Neural cell (in vitro differentiated cells): ENCODE measurements at regions not wholly inside any gene's neighbourhood (a gene's known extent, or its start where the extent isn't known, plus 50 kb on each side); places are given as distances from the start of the nearest gene placed in this dataset.

Source experiments
- H2AFZ ChIP-seq: fragments of 200-600, 300-800 bp; sonication (generic), shearing (Covaris generic); 2 replicates; pipeline ENCODE4 v1.6.0; 2014; ENCODE audit warnings: low read depth, mild to moderate bottlenecking, antibody characterized with exemption, low read length, moderate library complexity
- H3F3A ChIP-seq: fragments of 200-600 bp; shearing (Covaris generic); 2 replicates; pipeline ENCODE4 v1.6.1; 2016; ENCODE audit warnings: mild to moderate bottlenecking, moderate library complexity, mixed read lengths, antibody characterized with exemption, low read length; ENCODE audit not compliant: insufficient read depth, poor library complexity, severe bottlenecking
- H3K27ac ChIP-seq: fragments of 200-600, 300-800 bp; sonication (generic), shearing (Covaris generic); 2 replicates; pipeline ENCODE4 v1.5.1; 2014; ENCODE audit warnings: mild to moderate bottlenecking, low read length, moderate library complexity
- H3K27me3 ChIP-seq: fragments of 300-800, 200-600 bp; sonication (generic), shearing (Covaris generic); 2 replicates; pipeline ENCODE4 v1.6.0; 2014; ENCODE audit warnings: mild to moderate bottlenecking, low read depth, low read length, moderate library complexity; ENCODE audit not compliant: insufficient read depth
- H3K36me3 ChIP-seq: fragments of 300-800, 200-600 bp; sonication (generic), shearing (Covaris generic); 2 replicates; pipeline ENCODE4 v1.5.1; 2014; ENCODE audit warnings: mild to moderate bottlenecking, antibody characterized with exemption, low read length, moderate library complexity; ENCODE audit not compliant: insufficient read depth
- H3K4me2 ChIP-seq: fragments of 300-800, 200-600 bp; sonication (generic), shearing (Covaris generic); 2 replicates; pipeline ENCODE4 v1.6.0; 2014; ENCODE audit warnings: mild to moderate bottlenecking, low read length
- H3K4me3 ChIP-seq: fragments of 300-800, 200-600 bp; sonication (generic), shearing (Covaris generic); 2 replicates; pipeline ENCODE4 v1.5.1; 2014; ENCODE audit warnings: mild to moderate bottlenecking, low read length, moderate library complexity
- H3K79me2 ChIP-seq: fragments of 200-600 bp; shearing (Covaris generic); replicated peaks from 2 replicates; pipeline ENCODE4 v1.6.0; 2014; ENCODE audit warnings: mild to moderate bottlenecking, low read length, moderate library complexity; ENCODE audit not compliant: insufficient read depth
- H3K9ac ChIP-seq: fragments of 300-800, 200-600 bp; sonication (generic), shearing (Covaris generic); 2 replicates; pipeline ENCODE4 v1.6.1; 2016; ENCODE audit warnings: mild to moderate bottlenecking, low read length, mixed read lengths
- H3K9me2 ChIP-seq: fragments of 200-600 bp; shearing (Covaris generic); 2 replicates; pipeline ENCODE4 v1.6.1; 2016; ENCODE audit warnings: mild to moderate bottlenecking, low read length, mixed read lengths; ENCODE audit not compliant: insufficient read depth
- H3K9me3 ChIP-seq: fragments of 200-600, 300-800 bp; sonication (generic), shearing (Covaris generic); 2 replicates; pipeline ENCODE4 v1.6.1; 2016; ENCODE audit warnings: mild to moderate bottlenecking, mixed run types, low read length, moderate library complexity, mixed read lengths
- H4K20me1 ChIP-seq: fragments of 200-600 bp; shearing (Covaris generic); 2 replicates; pipeline ENCODE4 v1.6.1; 2016; ENCODE audit warnings: mild to moderate bottlenecking, mixed run types; ENCODE audit not compliant: insufficient read depth
- CTCF ChIP-seq: fragments of 450-650 bp; IDR thresholded peaks from 2 replicates; pipeline ENCODE4 v1.5.1; 2014; ENCODE audit warnings: antibody characterized with exemption, mild to moderate bottlenecking, moderate library complexity; ENCODE audit not compliant: poor library complexity, severe bottlenecking
- EP300 ChIP-seq: fragments of 450-650 bp; conservative IDR thresholded peaks from 2 replicates; pipeline ENCODE4 v1.6.1; 2014; ENCODE audit warnings: antibody characterized with exemption, mild to moderate bottlenecking, moderate library complexity; ENCODE audit not compliant: poor library complexity, severe bottlenecking
- EZH2 ChIP-seq: fragments of 200-600, 300-800 bp; shearing (Covaris generic), sonication (generic); IDR thresholded peaks from 2 replicates; pipeline ENCODE4 v1.6.1; 2014; ENCODE audit warnings: antibody characterized with exemption, low read length, borderline replicate concordance, mild to moderate bottlenecking; ENCODE audit not compliant: insufficient read depth, poor library complexity, severe bottlenecking
- MXI1 ChIP-seq: fragments of 450-650 bp; conservative IDR thresholded peaks from 2 replicates; pipeline ENCODE4 v1.6.1; 2014; ENCODE audit warnings: antibody characterized with exemption, mild to moderate bottlenecking; ENCODE audit not compliant: poor library complexity, severe bottlenecking
- POLR2AphosphoS5 ChIP-seq: IDR thresholded peaks from 2 replicates; pipeline ENCODE4 v1.6.1; 2012
- RAD21 ChIP-seq: fragments of 450-650 bp; conservative IDR thresholded peaks from 2 replicates; pipeline ENCODE4 v1.6.1; 2014; ENCODE audit warnings: antibody characterized with exemption, mild to moderate bottlenecking, moderate library complexity
- REST ChIP-seq: IDR thresholded peaks from 2 replicates; pipeline ENCODE4 v1.6.1; 2012; ENCODE audit warnings: borderline replicate concordance
- SMC3 ChIP-seq: fragments of 450-650 bp; conservative IDR thresholded peaks from 2 replicates; pipeline ENCODE4 v1.6.1; 2014; ENCODE audit warnings: antibody characterized with exemption, mild to moderate bottlenecking, moderate library complexity; ENCODE audit not compliant: poor library complexity
- TAF1 ChIP-seq: IDR thresholded peaks from 2 replicates; pipeline ENCODE4 v1.6.1; 2012; ENCODE audit warnings: low read depth

GRCh38 chr4:14138106-14138505 is 510.6 kb upstream of the BOD1L1 start:
- no peaks in the 10 kb centered on the region for H4K20me1 ChIP-seq
- no peak overlapping the region for H2AFZ ChIP-seq
- no peaks in the 10 kb centered on the region for H3F3A ChIP-seq
- no peaks in the 10 kb centered on the region for H3K27me3 ChIP-seq
- H3K4me3 ChIP-seq = no peak overlapping the region
- TF ChIP-seq MXI1 (no peak), EP300 (no peak), CTCF (no peak), SMC3 (no peak), REST (no peak), RAD21 (no peak), POLR2AphosphoS5 (no peak), EZH2 (no peak), TAF1 (no peak)
- no peak overlapping the region for H3K4me2 ChIP-seq
- no peak overlapping the region for H3K27ac ChIP-seq
- H3K36me3 ChIP-seq = no peaks in the 10 kb centered on the region
- H3K9me2 ChIP-seq = no peaks in the 10 kb centered on the region
- no peaks in the 10 kb centered on the region for H3K9me3 ChIP-seq
- H3K79me2 ChIP-seq = no peaks in the 10 kb centered on the region
- H3K9ac ChIP-seq = no peak overlapping the region

GRCh38 chr4:14143892-14144291 is 516.4 kb upstream of the BOD1L1 start:
- H3K27me3 ChIP-seq = no peaks in the 10 kb centered on the region
- H3K9me3 ChIP-seq = no peaks in the 10 kb centered on the region
- no peaks in the 10 kb centered on the region for H4K20me1 ChIP-seq
- H3K79me2 ChIP-seq = no peaks in the 10 kb centered on the region
- H3K4me2 ChIP-seq = no peak overlapping the region
- no peak overlapping the region for H3K9ac ChIP-seq
- no peaks in the 10 kb centered on the region for H3K36me3 ChIP-seq
- no peak overlapping the region for H3K4me3 ChIP-seq
- no peaks in the 10 kb centered on the region for H3K9me2 ChIP-seq
- TF ChIP-seq EZH2 (no peak), POLR2AphosphoS5 (no peak), SMC3 (no peak), RAD21 (no peak), REST (no peak), EP300 (no peak), MXI1 (no peak), CTCF (no peak), TAF1 (no peak)
- no peaks in the 10 kb centered on the region for H3F3A ChIP-seq
- H2AFZ ChIP-seq = no peak overlapping the region
- H3K27ac ChIP-seq = no peak overlapping the region
